Neural progenitor cell (in vitro differentiated cells): ENCODE measurements at regions not wholly inside any gene's neighbourhood (a gene's known extent, or its start where the extent isn't known, plus 50 kb on each side); places are given as distances from the start of the nearest gene placed in this dataset.

Source experiments
- DNase-seq: peaks from one replicate; pipeline ENCODE4 v3.0.0-alpha.2; 2016; ENCODE audit warnings: low spot score
- H2AFZ ChIP-seq: fragments of 200-600 bp; sonication (generic); replicated peaks from 2 replicates; pipeline ENCODE4 v1.6.1; 2016; ENCODE audit warnings: antibody characterized with exemption
- H3F3A ChIP-seq: fragments of 200-600 bp; sonication (generic); 2 replicates; pipeline ENCODE4 v1.6.1; 2016; ENCODE audit warnings: antibody characterized with exemption, low read depth
- H3K27ac ChIP-seq: fragments of 200-600 bp; sonication (generic); 2 replicates; pipeline ENCODE4 v1.5.1; 2016; ENCODE audit warnings: mild to moderate bottlenecking
- H3K27me3 ChIP-seq: fragments of 200-600 bp; sonication (generic); 2 replicates; pipeline ENCODE4 v1.6.1; 2016; ENCODE audit warnings: mild to moderate bottlenecking, moderate library complexity
- H3K36me3 ChIP-seq: fragments of 200-600 bp; sonication (generic); 2 replicates; pipeline ENCODE4 v1.5.1; 2016
- H3K4me1 ChIP-seq: fragments of 200-600 bp; sonication (generic); 2 replicates; pipeline ENCODE4 v1.6.1; 2016; ENCODE audit warnings: mixed run types
- H3K4me2 ChIP-seq: fragments of 200-600 bp; sonication (generic); 2 replicates; pipeline ENCODE4 v1.6.1; 2016
- H3K4me3 ChIP-seq: fragments of 200-600 bp; sonication (generic); 2 replicates; pipeline ENCODE4 v1.5.1; 2016
- H3K79me2 ChIP-seq: fragments of 200-600 bp; sonication (generic); 2 replicates; pipeline ENCODE4 v1.6.1; 2016; ENCODE audit warnings: low read depth
- H3K9ac ChIP-seq: fragments of 200-600 bp; sonication (generic); 2 replicates; pipeline ENCODE4 v1.6.1; 2016
- H3K9me3 ChIP-seq: fragments of 200-600 bp; sonication (generic); 2 replicates; pipeline ENCODE4 v1.5.1; 2016; ENCODE audit warnings: low read depth
- H4K20me1 ChIP-seq: fragments of 200-600 bp; sonication (generic); 2 replicates; pipeline ENCODE4 v1.6.1; 2016; ENCODE audit warnings: low read depth
- H3K27ac Mint-ChIP-seq: 3 replicates; pipeline ENCODE4 v1.8.0; 2021; ENCODE audit warnings: mixed read lengths
- H3K27me3 Mint-ChIP-seq: 2 replicates; pipeline ENCODE4 v1.8.0; 2022; ENCODE audit warnings: low read depth, mild to moderate bottlenecking, inconsistent platforms, moderate library complexity, mixed read lengths; ENCODE audit not compliant: insufficient read depth
- H3K36me3 Mint-ChIP-seq: 3 replicates; pipeline ENCODE4 v1.8.0; 2021; ENCODE audit warnings: mixed read lengths
- H3K4me1 Mint-ChIP-seq: 3 replicates; pipeline ENCODE4 v1.8.0; 2021; ENCODE audit warnings: mixed read lengths
- H3K4me3 Mint-ChIP-seq: 3 replicates; pipeline ENCODE4 v1.8.0; 2021; ENCODE audit warnings: mild to moderate bottlenecking, moderate library complexity, mixed read lengths
- H3K9me3 Mint-ChIP-seq: 3 replicates; pipeline ENCODE4 v1.8.0; 2020; ENCODE audit warnings: mixed read lengths
- EZH2 ChIP-seq: fragments of 200-600 bp; sonication (generic); IDR thresholded peaks from 2 replicates; pipeline ENCODE4 v1.6.1; 2017; ENCODE audit warnings: antibody characterized with exemption, mild to moderate bottlenecking, moderate library complexity
- EZH2phosphoT487 ChIP-seq: fragments of 200-600 bp; sonication (generic); IDR thresholded peaks from 2 replicates; pipeline ENCODE4 v1.6.1; 2017; ENCODE audit warnings: antibody characterized with exemption
- TF ChIP-seq, protein P1 (sequence below): fragments of 200-600 bp; sonication (generic); IDR thresholded peaks from 2 replicates; pipeline ENCODE4 v1.5.1; 2017; ENCODE audit warnings: antibody characterized with exemption, mild to moderate bottlenecking

DNA sequence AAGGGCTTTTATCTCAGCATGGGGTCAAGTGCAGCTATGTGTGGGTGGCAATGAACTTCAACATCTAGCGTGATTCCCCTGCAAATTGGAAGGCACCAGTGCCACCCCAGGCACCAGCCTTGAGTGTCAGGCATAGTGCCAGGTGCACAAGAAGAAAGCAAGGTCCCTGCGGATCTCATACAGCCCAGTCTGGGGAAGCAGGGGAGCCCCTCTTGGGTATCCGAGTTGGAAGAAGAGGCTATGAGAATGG is 269.0 kb downstream of the RPS24 start:
- Histone ChIP-seq H3F3A (peaks cover 10% of the 10 kb centered on the region), H3K79me2 (no peaks in the 10 kb centered on the region), H3K4me1 (peaks cover 13% of the 10 kb centered on the region), H4K20me1 (no peaks in the 10 kb centered on the region), H3K4me3 (peak overlapping the region; percentile 40), H3K4me2 (peak overlapping the region; percentile 72), H3K27me3 (no peaks in the 10 kb centered on the region), H3K27ac (no peak overlapping the region), H3K36me3 (no peaks in the 10 kb centered on the region), H2AFZ (peak overlapping the region; percentile 28), H3K9ac (peak overlapping the region; percentile 2), H3K9me3 (no peaks in the 10 kb centered on the region)
- peaks cover 33% of the 10 kb centered on the region for H3K4me1 Mint-ChIP-seq
- H3K36me3 Mint-ChIP-seq = peaks cover 5% of the 10 kb centered on the region
- peak overlapping the region; percentile 83 for H3K4me3 Mint-ChIP-seq
- H3K27me3 Mint-ChIP-seq = peaks cover 14% of the 10 kb centered on the region
- DNase-seq = no peak
- peaks cover 3% of the 10 kb centered on the region for H3K9me3 Mint-ChIP-seq
- peak overlapping the region; percentile 93 for H3K27ac Mint-ChIP-seq
- TF ChIP-seq EZH2 (no peak), EZH2phosphoT487 (no peak)
- TF ChIP-seq, protein P1, sequence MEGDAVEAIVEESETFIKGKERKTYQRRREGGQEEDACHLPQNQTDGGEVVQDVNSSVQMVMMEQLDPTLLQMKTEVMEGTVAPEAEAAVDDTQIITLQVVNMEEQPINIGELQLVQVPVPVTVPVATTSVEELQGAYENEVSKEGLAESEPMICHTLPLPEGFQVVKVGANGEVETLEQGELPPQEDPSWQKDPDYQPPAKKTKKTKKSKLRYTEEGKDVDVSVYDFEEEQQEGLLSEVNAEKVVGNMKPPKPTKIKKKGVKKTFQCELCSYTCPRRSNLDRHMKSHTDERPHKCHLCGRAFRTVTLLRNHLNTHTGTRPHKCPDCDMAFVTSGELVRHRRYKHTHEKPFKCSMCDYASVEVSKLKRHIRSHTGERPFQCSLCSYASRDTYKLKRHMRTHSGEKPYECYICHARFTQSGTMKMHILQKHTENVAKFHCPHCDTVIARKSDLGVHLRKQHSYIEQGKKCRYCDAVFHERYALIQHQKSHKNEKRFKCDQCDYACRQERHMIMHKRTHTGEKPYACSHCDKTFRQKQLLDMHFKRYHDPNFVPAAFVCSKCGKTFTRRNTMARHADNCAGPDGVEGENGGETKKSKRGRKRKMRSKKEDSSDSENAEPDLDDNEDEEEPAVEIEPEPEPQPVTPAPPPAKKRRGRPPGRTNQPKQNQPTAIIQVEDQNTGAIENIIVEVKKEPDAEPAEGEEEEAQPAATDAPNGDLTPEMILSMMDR = no peak

DNA sequence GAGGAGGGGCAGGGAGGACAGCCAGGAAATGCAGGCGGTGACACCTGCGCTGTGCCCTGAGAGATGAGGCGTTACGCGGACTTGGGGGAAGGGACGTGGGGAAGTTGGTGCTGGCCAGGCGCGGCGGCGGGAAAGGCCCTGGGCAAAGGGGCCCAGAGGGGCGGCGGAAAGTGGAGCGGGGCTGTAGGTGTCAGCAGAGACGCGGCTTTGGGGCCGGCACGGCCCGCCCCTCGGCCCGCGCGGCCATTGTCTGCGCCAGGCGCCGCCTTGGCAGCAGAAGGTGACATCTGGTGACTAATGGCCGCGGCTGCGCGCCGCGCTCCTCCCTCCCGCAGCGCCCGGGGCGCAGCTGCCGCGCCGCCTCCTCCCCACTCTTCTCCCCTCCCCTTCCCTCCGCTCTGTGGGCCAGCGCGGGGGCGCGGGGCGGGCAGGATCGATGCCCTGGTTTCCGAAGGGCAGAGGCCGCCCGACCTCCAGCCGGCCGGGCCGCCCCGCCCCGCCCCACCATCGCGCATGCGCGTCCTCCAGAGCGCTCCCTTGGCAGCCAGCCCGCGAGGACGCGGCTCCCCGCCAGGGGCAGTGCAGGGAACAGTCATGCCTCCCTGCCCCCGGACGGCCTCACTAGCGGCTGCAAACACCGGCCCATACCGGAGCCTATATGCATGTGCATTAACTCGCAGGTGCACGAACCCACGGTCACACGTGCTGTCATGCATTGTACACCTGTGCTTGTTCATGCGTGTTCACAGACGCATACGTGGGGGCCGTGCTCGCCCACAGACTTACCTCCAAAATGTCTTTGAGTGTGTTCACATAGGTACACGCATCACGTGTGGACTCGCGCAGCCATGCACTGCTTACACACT is 269.6 kb downstream of the RPS24 start:
- H3K27me3 ChIP-seq = no peaks in the 10 kb centered on the region
- H3K4me2 ChIP-seq = peak overlapping the region; percentile 72
- peak; percentile 97 for DNase-seq
- H3F3A ChIP-seq = peaks cover 10% of the 10 kb centered on the region
- H3K4me3 ChIP-seq = peak overlapping the region; percentile 40
- H3K79me2 ChIP-seq = no peaks in the 10 kb centered on the region
- TF ChIP-seq, protein P1 = peak; percentile 73
- TF ChIP-seq EZH2phosphoT487 = no peak
- H3K4me1 Mint-ChIP-seq = peaks cover 33% of the 10 kb centered on the region
- no peaks in the 10 kb centered on the region for H3K9me3 ChIP-seq
- H3K27ac Mint-ChIP-seq = peak overlapping the region; percentile 93
- H3K36me3 ChIP-seq = no peaks in the 10 kb centered on the region
- H4K20me1 ChIP-seq = no peaks in the 10 kb centered on the region
- no peak overlapping the region for H3K27ac ChIP-seq
- peaks cover 1% of the 10 kb centered on the region for H3K36me3 Mint-ChIP-seq
- H3K9me3 Mint-ChIP-seq = no peaks in the 10 kb centered on the region
- H3K4me3 Mint-ChIP-seq = peak overlapping the region; percentile 83
- peaks cover 13% of the 10 kb centered on the region for H3K4me1 ChIP-seq
- H3K9ac ChIP-seq = peak overlapping the region; percentile 2
- peaks cover 14% of the 10 kb centered on the region for H3K27me3 Mint-ChIP-seq
- H2AFZ ChIP-seq = peak overlapping the region; percentile 28

DNA sequence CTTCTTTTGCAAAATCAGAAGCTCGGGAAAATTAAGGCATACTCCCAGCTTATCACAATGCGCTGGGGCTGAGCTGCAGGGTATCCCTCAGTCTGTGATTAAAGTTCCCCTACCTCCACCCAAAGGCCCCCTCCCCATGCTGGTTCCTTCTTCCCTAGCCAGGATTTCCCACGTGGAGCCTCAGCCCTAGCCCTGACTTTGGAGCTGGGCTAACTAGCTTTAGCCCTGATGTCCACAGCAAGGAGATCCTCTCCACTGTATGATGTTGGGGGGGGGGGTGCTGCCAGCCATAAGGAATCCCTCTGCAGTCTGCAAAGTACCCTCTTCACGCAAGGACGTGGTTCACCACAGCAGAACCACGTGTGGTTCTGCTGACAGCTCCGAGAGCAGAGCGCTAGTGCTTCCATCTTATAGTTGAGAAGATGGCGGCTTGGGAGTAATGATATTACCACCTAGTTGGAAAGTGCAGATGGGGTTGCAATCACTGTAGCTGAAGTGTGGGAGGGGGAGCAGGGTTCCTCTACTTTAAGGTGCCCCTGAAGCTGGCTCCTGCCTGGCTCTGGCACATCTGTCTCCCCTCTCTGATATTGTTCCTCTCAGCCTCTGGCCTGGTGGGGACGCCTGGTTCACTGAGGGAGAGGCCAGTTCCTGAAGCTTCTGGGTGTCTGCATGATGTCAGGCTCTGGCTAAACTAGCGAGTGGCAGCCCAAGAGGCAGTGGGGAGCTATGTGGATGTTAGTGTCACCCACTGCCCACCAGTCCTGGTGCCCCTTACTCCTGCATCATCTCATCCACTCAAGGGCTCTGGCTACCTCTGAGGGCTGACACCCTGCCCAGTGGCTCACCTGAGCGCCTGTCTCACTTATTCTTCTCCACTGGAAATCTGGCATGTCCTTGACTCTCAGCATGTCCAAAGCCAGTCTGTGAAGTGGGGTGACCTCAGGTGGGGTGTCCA is 270.7 kb downstream of the RPS24 start:
- no peak overlapping the region for H3K9ac ChIP-seq
- Mint-ChIP-seq H3K36me3 (peaks cover 1% of the 10 kb centered on the region), H3K27ac (no peak overlapping the region), H3K9me3 (peaks cover 2% of the 10 kb centered on the region), H3K4me3 (peak overlapping the region; percentile 40), H3K27me3 (peaks cover 15% of the 10 kb centered on the region), H3K4me1 (peaks cover 26% of the 10 kb centered on the region)
- H4K20me1 ChIP-seq = no peaks in the 10 kb centered on the region
- no peaks in the 10 kb centered on the region for H3K79me2 ChIP-seq
- no peaks in the 10 kb centered on the region for H3K36me3 ChIP-seq
- no peaks in the 10 kb centered on the region for H3K9me3 ChIP-seq
- peaks cover 13% of the 10 kb centered on the region for H3K4me1 ChIP-seq
- no peak overlapping the region for H3K27ac ChIP-seq
- no peak overlapping the region for H3K4me2 ChIP-seq
- no peaks in the 10 kb centered on the region for H3K27me3 ChIP-seq
- peaks cover 10% of the 10 kb centered on the region for H3F3A ChIP-seq
- no peak overlapping the region for H2AFZ ChIP-seq
- no peak overlapping the region for H3K4me3 ChIP-seq
- TF ChIP-seq EZH2 (no peak), EZH2phosphoT487 (no peak)
- TF ChIP-seq, protein P1 = no peak
- DNase-seq = no peak
